NCI-H226 (cell line): ENCODE measurements at regions not wholly inside any gene's neighbourhood (a gene's known extent, or its start where the extent isn't known, plus 50 kb on each side); places are given as distances from the start of the nearest gene placed in this dataset.

ENCODE experiments used
- DNase-seq: peaks from one replicate; pipeline ENCODE4 v3.0.0-alpha.2; 2015

DNA sequence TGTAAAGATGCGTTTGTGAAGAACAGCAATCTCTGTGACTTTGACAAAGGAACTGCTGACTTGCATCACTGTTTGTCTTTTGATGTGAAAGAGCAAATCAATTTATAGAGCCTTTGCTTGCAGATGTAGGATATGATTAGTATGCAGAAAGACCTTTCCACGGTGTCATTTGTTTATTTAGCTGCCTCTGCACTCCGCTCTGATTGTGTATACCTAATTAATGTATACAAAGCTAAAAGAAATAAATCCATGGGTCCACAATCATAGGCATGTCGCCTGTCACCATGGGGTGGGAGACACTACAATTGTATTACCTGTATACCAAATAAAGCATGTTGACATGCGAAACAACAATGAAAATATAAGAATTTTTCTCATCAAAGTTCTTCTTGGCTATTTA, 410.7 kb downstream of the MZT1 start:
- DNase-seq = no peak

- peak; percentile 33 for DNase-seq
These were observed 412.1 kb downstream of the MZT1 start for GRCh38 chr13:72315312-72315711.

DNA sequence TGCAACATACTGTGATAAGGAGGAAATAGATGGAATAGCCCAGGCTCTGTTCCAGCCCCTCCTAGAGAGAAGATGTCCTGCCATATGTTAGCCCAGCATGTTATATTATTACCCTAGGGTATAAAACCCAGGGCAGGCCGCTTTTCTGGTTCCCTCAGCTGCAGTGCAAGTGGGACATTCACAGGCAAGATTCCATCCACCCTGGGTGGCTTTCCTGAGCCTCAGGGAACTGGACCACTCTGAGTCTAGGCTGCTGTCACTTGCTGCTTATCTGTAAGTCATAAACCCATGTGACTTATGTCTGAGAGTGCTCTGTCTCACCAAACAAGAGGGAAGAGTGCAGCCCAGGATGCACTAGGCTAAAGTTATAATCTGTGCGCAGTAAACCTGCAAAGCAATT, 413.2 kb downstream of the MZT1 start:
- DNase-seq = no peak

- no peak for DNase-seq
These were observed 413.9 kb downstream of the MZT1 start for GRCh38 chr13:72313546-72313945.

DNA sequence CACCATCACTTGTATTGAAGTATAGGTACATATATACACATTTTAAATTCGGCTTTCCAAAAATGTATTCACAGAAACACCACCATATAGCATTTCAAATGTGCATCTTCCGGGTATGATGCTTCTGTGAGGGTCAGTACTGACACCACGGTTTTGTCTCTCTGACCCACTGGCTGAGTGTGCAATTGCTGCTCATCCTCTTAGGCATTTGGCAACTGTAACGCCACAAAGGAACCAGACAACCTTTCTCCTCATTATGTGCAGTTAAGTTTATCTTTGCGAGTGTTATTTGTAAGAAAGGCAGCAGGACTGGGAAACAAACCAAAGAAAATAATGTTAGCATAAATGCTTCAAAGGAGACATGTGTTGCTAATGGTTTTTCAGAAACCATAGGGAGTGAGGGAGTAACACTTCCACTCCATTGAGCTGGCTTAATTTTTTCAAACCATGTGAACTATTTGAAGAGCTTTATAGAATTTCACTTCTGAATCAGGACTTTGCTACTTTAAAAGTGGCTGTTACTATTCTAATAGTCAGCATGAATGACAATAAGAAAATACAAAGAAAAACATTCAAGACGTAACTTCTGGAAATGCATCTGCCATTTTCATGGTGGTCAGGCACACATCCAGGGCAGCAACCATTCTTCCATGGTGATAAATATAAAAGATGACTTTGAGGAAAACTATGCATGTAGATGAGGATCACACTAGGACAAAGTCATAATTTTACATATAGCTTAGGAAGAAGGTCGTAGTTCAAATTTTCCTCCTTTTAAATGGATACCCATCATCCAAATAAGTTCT, 423.3 kb downstream of the MZT1 start:
- peak; percentile 40 for DNase-seq

DNA sequence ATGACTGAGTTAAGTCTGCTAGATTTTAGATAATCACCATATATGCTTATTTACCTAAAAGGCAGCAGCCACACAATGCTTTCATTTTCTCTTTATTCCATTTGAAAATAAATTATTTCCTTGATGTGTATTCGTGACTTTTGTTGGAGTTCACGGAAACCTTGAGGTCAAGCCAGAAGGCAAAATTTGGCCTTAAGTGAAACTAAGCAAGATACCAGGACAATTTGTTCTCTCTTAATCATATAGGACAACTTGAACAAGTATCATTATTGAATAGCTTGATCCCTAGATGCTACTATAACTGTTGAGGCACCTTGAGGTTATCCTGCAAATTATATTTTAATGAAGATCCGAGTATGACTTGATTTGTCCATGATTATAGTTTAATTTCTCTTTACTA, 429.2 kb upstream of the DACH1 start:
- no peak for DNase-seq

- DNase-seq = peak; percentile 39
These were observed 428.1 kb upstream of the DACH1 start for GRCh38 chr13:72295153-72295552.

- DNase-seq = no peak
These were observed 426.2 kb upstream of the DACH1 start for GRCh38 chr13:72293206-72293605.

- DNase-seq = peak; percentile 93
These were observed 424.1 kb upstream of the DACH1 start for GRCh38 chr13:72290962-72291681.

DNA sequence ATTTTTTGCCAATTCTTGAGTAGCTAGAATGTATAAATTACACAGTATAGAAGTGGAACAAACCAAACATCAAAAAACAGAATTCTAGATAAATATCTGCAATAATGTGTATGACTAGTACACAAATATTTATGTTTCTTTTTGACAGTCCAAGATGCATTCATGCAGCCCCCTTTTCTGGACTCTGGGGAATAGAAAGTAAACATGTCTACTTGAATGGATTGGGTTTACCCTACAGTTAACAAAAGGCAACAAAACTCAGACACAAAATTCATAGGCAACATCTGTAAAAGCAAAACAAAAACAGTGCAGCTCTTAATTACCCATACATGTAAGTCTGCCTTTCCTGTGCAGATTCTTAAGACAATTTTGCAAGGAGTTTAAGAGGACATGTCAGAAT, 419.4 kb upstream of the DACH1 start:
- no peak for DNase-seq

DNA sequence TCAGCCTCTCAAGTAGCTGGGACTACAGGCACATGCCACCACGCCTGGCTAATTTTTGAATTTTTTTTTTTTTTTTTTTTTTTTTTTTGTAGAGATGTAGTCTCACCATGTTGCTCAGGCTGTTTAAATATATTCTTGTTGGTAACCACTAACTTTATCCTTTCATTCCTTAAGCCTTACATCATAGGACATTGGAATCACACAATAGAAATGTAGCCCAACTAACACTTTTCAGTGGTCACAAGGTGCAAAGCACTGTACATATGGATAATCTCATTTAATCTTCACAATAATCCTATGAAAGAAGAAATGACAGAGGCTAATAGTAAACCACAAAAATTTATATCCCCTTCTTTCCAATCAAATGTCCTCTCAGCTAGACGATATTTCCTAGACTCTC, 417.8 kb upstream of the DACH1 start:
- DNase-seq = peak; percentile 24

DNA sequence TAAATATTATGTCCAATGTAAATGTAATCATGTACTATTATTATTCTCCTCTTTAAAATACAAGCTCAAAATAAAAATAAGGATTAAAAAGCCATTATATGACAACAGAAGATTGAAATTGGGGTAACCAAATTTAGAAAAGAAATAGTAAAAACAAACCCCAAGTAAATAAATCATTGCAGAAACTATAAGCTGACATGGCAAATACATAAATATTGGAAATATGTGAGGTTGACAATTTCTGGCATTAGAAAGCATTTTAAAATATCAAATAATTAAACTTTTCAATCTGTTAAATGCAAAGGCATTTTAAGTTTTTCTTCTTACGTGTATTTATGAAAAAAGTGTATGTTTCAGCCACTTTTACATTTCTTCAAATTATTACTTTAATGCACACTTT, 394.7 kb upstream of the DACH1 start:
- DNase-seq = no peak

- no peak for DNase-seq
These were observed 392.5 kb upstream of the DACH1 start for GRCh38 chr13:72259528-72259927.

DNA sequence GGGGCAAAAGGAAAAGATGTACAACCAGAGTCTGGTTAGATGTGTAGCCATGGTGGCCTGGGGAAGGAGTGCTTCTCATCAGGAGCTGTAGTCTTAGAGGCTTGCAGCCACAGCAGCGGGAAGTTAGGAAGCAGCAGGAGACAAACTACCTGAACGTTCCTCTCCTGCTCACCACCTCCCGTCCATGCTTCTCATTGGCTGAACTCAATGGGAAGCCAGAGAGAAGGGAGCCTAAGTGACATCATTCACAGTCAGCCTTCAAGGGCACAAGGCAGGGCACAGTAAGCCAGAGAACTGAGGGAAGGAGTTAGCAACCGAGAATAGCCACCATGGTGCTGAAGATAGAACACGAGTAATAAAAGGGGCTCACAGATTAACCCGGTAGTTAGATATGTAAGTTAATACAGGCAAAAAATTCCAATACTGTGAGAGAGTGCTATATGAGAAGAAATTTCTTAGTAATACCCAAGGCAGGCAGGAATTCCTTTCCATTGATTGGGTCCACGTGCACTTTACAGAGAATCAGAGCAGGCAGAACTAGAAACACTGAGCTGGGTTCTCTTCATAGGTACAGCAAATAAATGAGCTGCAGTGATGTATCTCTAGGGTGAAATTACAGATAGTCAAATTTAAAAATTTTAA, 391.5 kb upstream of the DACH1 start:
- DNase-seq = no peak

DNA sequence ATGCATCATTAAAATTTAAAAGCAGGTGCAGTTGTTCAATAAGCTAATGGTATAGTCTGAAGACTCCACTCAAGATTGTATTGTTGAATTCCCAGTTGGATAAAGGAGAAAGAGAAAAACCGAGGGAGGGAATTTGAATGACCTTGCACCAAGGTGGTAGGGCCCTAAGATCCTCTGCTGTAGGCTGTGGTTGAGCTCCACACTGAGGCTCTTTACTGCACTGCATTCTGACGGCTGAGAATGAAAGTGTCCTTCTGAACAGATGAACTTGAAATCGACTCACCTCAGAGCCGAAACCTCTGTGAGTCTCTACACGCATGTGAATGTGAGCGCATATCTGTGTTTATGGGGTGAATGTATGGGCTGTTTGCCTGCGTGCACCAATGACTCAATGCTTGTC, 388.9 kb upstream of the DACH1 start:
- DNase-seq = peak; percentile 17

DNA sequence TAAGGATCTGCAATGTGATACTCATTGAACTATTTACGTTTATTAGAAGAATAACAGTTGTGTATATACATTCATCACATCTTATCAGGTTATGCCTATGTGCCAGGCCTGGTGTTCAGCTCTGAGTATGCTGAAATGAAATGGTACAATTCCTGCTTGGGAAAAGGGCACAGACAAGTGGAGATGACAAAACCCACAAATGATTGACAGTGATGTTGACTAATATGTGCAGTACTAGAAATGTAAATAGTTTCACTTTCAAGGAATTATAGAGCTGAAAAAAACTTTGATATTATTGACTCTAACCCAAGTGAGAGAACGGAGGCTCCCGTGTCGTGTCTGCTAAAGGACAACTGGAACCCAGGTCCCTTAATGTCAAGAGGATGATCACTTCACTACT, 386.8 kb upstream of the DACH1 start:
- no peak for DNase-seq

DNA sequence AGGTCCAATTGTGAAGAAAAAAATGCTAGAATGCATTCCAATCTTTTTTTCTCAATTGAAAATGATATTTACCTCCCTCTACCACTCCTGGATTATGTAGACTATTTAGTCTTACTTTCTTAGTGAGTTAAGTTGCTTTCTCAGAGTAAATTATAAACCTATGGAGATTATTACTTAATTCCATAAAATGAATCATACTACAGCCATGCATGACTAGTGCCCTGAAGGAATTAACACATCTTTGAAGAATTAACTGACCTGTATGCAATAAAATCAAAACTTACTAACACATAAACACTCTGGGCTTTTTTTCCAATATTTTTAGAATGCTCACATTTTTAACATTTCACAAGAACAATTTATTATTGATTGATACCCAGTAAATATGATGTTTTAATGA, 379.4 kb upstream of the DACH1 start:
- DNase-seq = peak; percentile 30

DNA sequence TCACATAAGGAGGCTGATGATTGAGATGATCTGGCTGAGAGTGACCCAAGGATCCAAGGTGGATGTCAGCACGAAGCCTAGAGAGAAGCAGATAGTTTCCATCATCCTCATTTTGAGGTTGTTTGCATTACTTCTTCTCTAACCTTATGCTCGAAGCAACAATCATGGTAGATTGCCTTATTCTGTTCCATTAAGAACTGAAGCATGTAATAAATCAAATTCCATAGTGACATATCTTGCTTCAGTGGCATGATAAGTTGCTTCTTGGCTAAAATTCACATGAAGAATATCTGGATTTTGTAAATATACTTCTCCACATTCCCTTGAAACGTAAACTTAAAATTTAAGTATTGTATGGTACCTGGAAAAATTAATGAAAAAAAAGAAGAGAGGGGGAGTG, 377.8 kb upstream of the DACH1 start:
- DNase-seq = peak; percentile 52

DNA sequence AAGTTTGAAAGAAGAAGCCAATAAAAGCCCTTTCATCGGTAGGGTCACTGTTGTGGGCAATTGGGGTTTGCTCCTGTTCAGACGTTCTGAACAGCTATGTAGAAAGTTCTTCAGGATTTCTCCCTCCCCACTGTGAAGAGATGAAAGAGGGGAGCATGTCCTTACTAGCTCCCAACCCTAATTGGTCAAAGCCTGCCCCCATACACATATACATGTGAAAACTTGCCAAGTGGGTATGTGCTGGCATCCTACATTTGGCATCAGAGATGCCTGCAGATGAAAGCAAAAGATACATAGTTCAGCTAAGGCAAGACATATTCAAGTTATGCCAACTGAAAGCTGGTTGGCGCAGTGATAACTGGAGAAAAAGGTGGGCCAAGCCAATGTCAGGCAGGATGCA, 363.1 kb upstream of the DACH1 start:
- no peak for DNase-seq

DNA sequence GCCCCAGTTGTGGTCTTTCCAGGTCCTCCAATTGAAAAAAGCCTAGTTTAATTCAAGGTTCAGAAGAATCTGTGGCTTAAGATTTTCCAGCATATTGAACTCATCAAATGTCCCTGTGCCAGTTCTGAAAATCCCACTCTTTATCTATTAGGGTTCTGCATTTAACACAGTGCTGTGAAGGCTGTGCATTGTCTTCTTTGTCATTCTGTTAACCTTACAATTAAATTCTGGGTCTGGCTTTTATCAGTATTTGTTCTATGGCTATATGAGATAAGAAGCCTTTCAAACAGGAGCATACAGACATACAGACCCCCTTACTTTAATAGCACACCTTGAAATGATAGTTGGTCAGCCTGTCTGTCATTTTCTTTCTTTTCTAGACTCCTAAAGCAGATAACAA, 362.1 kb upstream of the DACH1 start:
- no peak for DNase-seq

- peak; percentile 75 for DNase-seq
These were observed 354.4 kb upstream of the DACH1 start for GRCh38 chr13:72221276-72221962.

GRCh38 chr13:72218966-72219365, 352.0 kb upstream of the DACH1 start:
- DNase-seq = no peak

GRCh38 chr13:72217142-72217541, 350.1 kb upstream of the DACH1 start:
- no peak for DNase-seq
